SU-DHL-6 (cell line): ENCODE measurements at regions not wholly inside any gene's neighbourhood (a gene's known extent, or its start where the extent isn't known, plus 50 kb on each side); places are given as distances from the start of the nearest gene placed in this dataset.

Experiments used
- H2AFZ ChIP-seq: fragments of 200-600 bp; sonication (generic); 2 replicates; pipeline ENCODE4 v1.6.1; 2014; ENCODE audit warnings: low read depth, mild to moderate bottlenecking, moderate library complexity, mixed read lengths, antibody characterized with exemption, low read length; ENCODE audit not compliant: severe bottlenecking
- H3F3A ChIP-seq: fragments of 200-600 bp; shearing (Covaris generic); 2 replicates; pipeline ENCODE4 v1.6.0; 2016; ENCODE audit warnings: antibody characterized with exemption, mild to moderate bottlenecking; ENCODE audit not compliant: insufficient read depth
- H3K27ac ChIP-seq: fragments of 200-600 bp; sonication (generic); 2 replicates; pipeline ENCODE4 v1.5.1; 2016; ENCODE audit warnings: low read depth, mild to moderate bottlenecking, low read length, moderate library complexity, mixed read lengths
- H3K27me3 ChIP-seq: fragments of 200-600 bp; sonication (generic), shearing (Covaris generic); 2 replicates; pipeline ENCODE4 v1.6.0; 2014; ENCODE audit warnings: mild to moderate bottlenecking, low read length
- H3K36me3 ChIP-seq: fragments of 200-600 bp; sonication (generic); 2 replicates; pipeline ENCODE4 v1.6.1; 2014; ENCODE audit warnings: mild to moderate bottlenecking, low read length, mixed read lengths
- H3K4me2 ChIP-seq: fragments of 300-600, 200-600 bp; shearing (Covaris generic), sonication (generic); 2 replicates; pipeline ENCODE4 v1.6.0; 2014; ENCODE audit warnings: low read length, low read depth, mild to moderate bottlenecking; ENCODE audit not compliant: poor library complexity, severe bottlenecking
- H3K4me3 ChIP-seq: fragments of 200-600 bp; sonication (generic); 2 replicates; pipeline ENCODE4 v1.5.1; 2014; ENCODE audit warnings: antibody characterized with exemption, low read length, mild to moderate bottlenecking, mixed read lengths; ENCODE audit not compliant: insufficient read depth, poor library complexity, severe bottlenecking
- H3K79me2 ChIP-seq: fragments of 200-600 bp; sonication (generic); 2 replicates; pipeline ENCODE4 v1.6.1; 2014; ENCODE audit warnings: mild to moderate bottlenecking, low read length, moderate library complexity; ENCODE audit not compliant: insufficient read depth
- H3K9ac ChIP-seq: fragments of 200-600 bp; sonication (generic); 2 replicates; pipeline ENCODE4 v1.7.0; 2014; ENCODE audit warnings: mild to moderate bottlenecking, low read length
- H3K9me2 ChIP-seq: fragments of 200-600 bp; sonication (generic); replicated peaks from 2 replicates; pipeline ENCODE4 v1.6.1; 2014; ENCODE audit warnings: low read length; ENCODE audit not compliant: insufficient read depth
- H3K9me3 ChIP-seq: fragments of 200-600 bp; sonication (generic); 2 replicates; pipeline ENCODE4 v1.6.1; 2014; ENCODE audit warnings: low read length, mixed read lengths; ENCODE audit not compliant: insufficient read depth
- H4K20me1 ChIP-seq: fragments of 200-600 bp; sonication (generic); 2 replicates; pipeline ENCODE4 v1.6.1; 2014; ENCODE audit warnings: low read depth, mild to moderate bottlenecking, antibody characterized with exemption, low read length, moderate library complexity, mixed read lengths
- CTCF ChIP-seq: fragments of 200-600 bp; sonication (generic); IDR thresholded peaks from one replicate; pipeline ENCODE4 v1.5.1; 2017; ENCODE audit warnings: antibody characterized with exemption, mild to moderate bottlenecking, low read length, moderate library complexity; ENCODE audit not compliant: insufficient read depth, poor library complexity, severe bottlenecking
- EZH2phosphoT487 ChIP-seq: fragments of 200-600 bp; sonication (generic), shearing (Covaris generic); conservative IDR thresholded peaks from 2 replicates; pipeline ENCODE4 v1.6.1; 2018; ENCODE audit warnings: mild to moderate bottlenecking, antibody characterized with exemption, low read length, moderate library complexity, mixed read lengths

GRCh38 chr7:53209129-53209528 lies 173.7 kb downstream of the POM121L12 start:
- H3F3A ChIP-seq, result no peaks in the 10 kb centered on the region
- H3K9me2 ChIP-seq, result 0 out of 2 replicates have a peak, but pooled peaks cover 9% of the 10 kb centered on the region
- H3K4me3 ChIP-seq, result no peak overlapping the region
- no peaks in the 10 kb centered on the region for H3K27me3 ChIP-seq
- H3K79me2 ChIP-seq, result no peaks in the 10 kb centered on the region
- no peak overlapping the region for H3K9ac ChIP-seq
- no peak overlapping the region for H3K4me2 ChIP-seq
- no peaks in the 10 kb centered on the region for H3K36me3 ChIP-seq
- peaks cover 11% of the 10 kb centered on the region; the same call in 1 of the 2 replicates for H3K9me3 ChIP-seq
- TF ChIP-seq EZH2phosphoT487, result no peak
- TF ChIP-seq CTCF, result no peak
- H2AFZ ChIP-seq, result no peak overlapping the region
- H3K27ac ChIP-seq, result no peak overlapping the region
- H4K20me1 ChIP-seq, result no peaks in the 10 kb centered on the region

DNA sequence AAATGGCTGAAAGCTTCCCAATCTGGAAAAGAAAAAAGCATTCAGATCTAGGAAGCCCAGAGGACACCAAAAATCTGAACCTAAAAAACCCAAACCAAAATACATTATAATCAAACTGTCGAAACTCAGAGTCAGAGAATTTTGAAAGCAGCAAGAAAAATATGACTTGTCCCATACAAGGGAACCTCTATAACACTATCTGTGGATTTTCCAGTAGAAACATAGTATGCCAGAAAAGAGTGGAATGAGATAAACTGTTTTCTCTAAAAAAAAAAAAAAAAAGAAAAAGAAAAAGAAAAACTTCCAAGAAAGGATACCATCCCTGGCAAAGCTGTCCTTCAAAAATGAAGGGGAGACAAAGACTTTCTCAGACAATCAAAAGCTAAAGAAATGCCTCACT lies 179.0 kb downstream of the POM121L12 start:
- H3K27me3 ChIP-seq, result no peaks in the 10 kb centered on the region
- no peak overlapping the region for H3K4me3 ChIP-seq
- 0 out of 2 replicates have a peak, but pooled peaks cover 3% of the 10 kb centered on the region for H3K9me2 ChIP-seq
- no peaks in the 10 kb centered on the region for H3F3A ChIP-seq
- H3K27ac ChIP-seq, result no peak overlapping the region
- no peak overlapping the region for H3K9ac ChIP-seq
- no peaks in the 10 kb centered on the region for H3K36me3 ChIP-seq
- no peak for TF ChIP-seq EZH2phosphoT487
- no peaks in the 10 kb centered on the region for H3K79me2 ChIP-seq
- H4K20me1 ChIP-seq, result no peaks in the 10 kb centered on the region
- no peak overlapping the region for H3K4me2 ChIP-seq
- H3K9me3 ChIP-seq, result peaks cover 28% of the 10 kb centered on the region; the same call in 1 of the 2 replicates
- H2AFZ ChIP-seq, result no peak overlapping the region

- no peaks in the 10 kb centered on the region for H3K79me2 ChIP-seq
- no peak overlapping the region for H3K4me3 ChIP-seq
- no peak overlapping the region for H3K9ac ChIP-seq
- no peak overlapping the region for H2AFZ ChIP-seq
- H3K27me3 ChIP-seq, result no peaks in the 10 kb centered on the region
- peaks cover 24% of the 10 kb centered on the region; the same call in 1 of the 2 replicates for H3K9me3 ChIP-seq
- H3F3A ChIP-seq, result no peaks in the 10 kb centered on the region
- TF ChIP-seq EZH2phosphoT487 (no peak), CTCF (no peak)
- H3K4me2 ChIP-seq, result no peak overlapping the region
- H3K36me3 ChIP-seq, result no peaks in the 10 kb centered on the region
- H3K9me2 ChIP-seq, result no peaks in the 10 kb centered on the region
- no peaks in the 10 kb centered on the region for H4K20me1 ChIP-seq
- H3K27ac ChIP-seq, result no peak overlapping the region
Observed at GRCh38 chr7:53218730-53219504, 183.5 kb downstream of the POM121L12 start.

DNA sequence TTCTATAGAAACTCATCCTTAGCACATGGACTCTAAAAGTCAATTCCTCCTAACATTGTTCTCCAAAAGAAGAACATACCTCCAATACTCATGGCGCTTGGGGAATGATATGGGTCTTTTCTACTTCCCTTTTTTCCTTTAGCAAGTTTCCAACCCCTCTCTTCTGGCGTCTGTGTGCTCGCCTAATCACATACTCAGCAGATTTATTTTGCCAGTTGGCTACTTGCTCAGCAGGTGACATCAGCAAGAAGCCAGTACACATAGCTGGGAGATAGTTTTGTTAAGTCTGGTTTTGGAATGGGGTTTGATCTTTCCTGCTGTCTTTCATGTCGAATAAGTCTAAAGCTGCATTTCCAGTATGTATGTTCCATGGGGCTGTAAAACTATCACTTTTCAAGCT lies 193.8 kb downstream of the POM121L12 start:
- Histone ChIP-seq H3K9ac (no peak overlapping the region), H3K4me2 (no peak overlapping the region), H3K9me3 (no peaks in the 10 kb centered on the region), H3F3A (no peaks in the 10 kb centered on the region), H3K9me2 (no peaks in the 10 kb centered on the region), H2AFZ (no peak overlapping the region), H3K27ac (no peak overlapping the region), H3K79me2 (no peaks in the 10 kb centered on the region), H4K20me1 (no peaks in the 10 kb centered on the region), H3K36me3 (no peaks in the 10 kb centered on the region; the same call in 1 of the 2 replicates), H3K27me3 (no peaks in the 10 kb centered on the region), H3K4me3 (no peak overlapping the region)
- no peak for TF ChIP-seq CTCF
- no peak for TF ChIP-seq EZH2phosphoT487
